WI38 (cell line): ENCODE measurements at regions not wholly inside any gene's neighbourhood (a gene's known extent, or its start where the extent isn't known, plus 50 kb on each side); places are given as distances from the start of the nearest gene placed in this dataset.

Source experiments
- H3K4me3 ChIP-seq: 2 replicates; pipeline ENCODE4 v1.5.1; 2011; ENCODE audit warnings: low read depth, mild to moderate bottlenecking, control low read depth, low read length
- CTCF ChIP-seq: IDR thresholded peaks from 2 replicates; pipeline ENCODE4 v1.5.1; 2012; ENCODE audit warnings: low read depth, mild to moderate bottlenecking, control low read depth, low read length

- H3K4me3 ChIP-seq, result no peak overlapping the region
- no peak for TF ChIP-seq CTCF
Observed at GRCh38 chr15:79678032-79678701, 218.6 kb downstream of the MTHFS start.

GRCh38 chr15:79680720-79681119, 216.1 kb downstream of the MTHFS start:
- no peak overlapping the region for H3K4me3 ChIP-seq

GRCh38 chr15:79682285-79682684, 214.5 kb downstream of the MTHFS start:
- no peak overlapping the region for H3K4me3 ChIP-seq
- no peak for TF ChIP-seq CTCF

More at GRCh38 chr15:79680720-79681119, 216.1 kb downstream of the MTHFS start:
- TF ChIP-seq CTCF, result no peak

- no peak for TF ChIP-seq CTCF
- H3K4me3 ChIP-seq, result no peak overlapping the region
Observed at GRCh38 chr15:79682851-79683288, 213.9 kb downstream of the MTHFS start.

- TF ChIP-seq CTCF, result no peak
- no peak overlapping the region for H3K4me3 ChIP-seq
Observed at GRCh38 chr15:79689030-79689429, 207.8 kb downstream of the MTHFS start.

GRCh38 chr15:79700951-79701480, 195.8 kb downstream of the MTHFS start:
- no peak for TF ChIP-seq CTCF
- no peak overlapping the region for H3K4me3 ChIP-seq

- TF ChIP-seq CTCF, result no peak
Observed at GRCh38 chr15:79702621-79703020, 194.2 kb downstream of the MTHFS start.

More at GRCh38 chr15:79702621-79703020, 194.2 kb downstream of the MTHFS start:
- no peak overlapping the region for H3K4me3 ChIP-seq
